ENCODE measurements at regions not wholly inside any gene's neighbourhood (a gene's known extent, or its start where the extent isn't known, plus 50 kb on each side); places are given as distances from the start of the nearest gene placed in this dataset.

- no peak for DNase-seq (ENCODE audit: low spot score)
Measured at GRCh38 chr15:39354189-39354588, 226.7 kb upstream of the THBS1 start.

GRCh38 chr15:39357480-39358268 is 223.2 kb upstream of the THBS1 start:
- no peak for DNase-seq (ENCODE audit: low spot score)

- DNase-seq (ENCODE audit: low spot score), result no peak
Measured at GRCh38 chr15:39358441-39359041, 222.3 kb upstream of the THBS1 start.

GRCh38 chr15:39359771-39360170 is 221.1 kb upstream of the THBS1 start:
- no peak for DNase-seq (ENCODE audit: low spot score)

GRCh38 chr15:39360452-39360851 is 220.4 kb upstream of the THBS1 start:
- no peak for DNase-seq (ENCODE audit: low spot score)

- no peak for DNase-seq (ENCODE audit: low spot score)
Measured at GRCh38 chr15:39361497-39361896, 219.4 kb upstream of the THBS1 start.

- DNase-seq (ENCODE audit: low spot score), result no peak
Measured at GRCh38 chr15:39362821-39363561, 217.9 kb upstream of the THBS1 start.

GRCh38 chr15:39363761-39364586 is 216.9 kb upstream of the THBS1 start:
- no peak for DNase-seq (ENCODE audit: low spot score)

- DNase-seq (ENCODE audit: low spot score), result no peak
Measured at GRCh38 chr15:39364721-39365120, 216.2 kb upstream of the THBS1 start.

GRCh38 chr15:39365161-39365560 is 215.7 kb upstream of the THBS1 start:
- DNase-seq (ENCODE audit: low spot score), result no peak

GRCh38 chr15:39365873-39366272 is 215.0 kb upstream of the THBS1 start:
- no peak for DNase-seq (ENCODE audit: low spot score)

- DNase-seq (ENCODE audit: low spot score), result no peak
Measured at GRCh38 chr15:39367596-39367995, 213.3 kb upstream of the THBS1 start.

GRCh38 chr15:39369768-39370167 is 211.1 kb upstream of the THBS1 start:
- no peak for DNase-seq (ENCODE audit: low spot score)

- no peak for DNase-seq (ENCODE audit: low spot score)
Measured at GRCh38 chr15:39376371-39376909, 204.4 kb upstream of the THBS1 start.

- DNase-seq (ENCODE audit: low spot score), result no peak
Measured at GRCh38 chr15:39381517-39381916, 199.4 kb upstream of the THBS1 start.

- no peak for DNase-seq (ENCODE audit: low spot score)
Measured at GRCh38 chr15:39388118-39388517, 192.8 kb upstream of the THBS1 start.

GRCh38 chr15:39391230-39391629 is 189.6 kb upstream of the THBS1 start:
- DNase-seq (ENCODE audit: low spot score), result no peak

GRCh38 chr15:39392469-39393047 is 188.3 kb upstream of the THBS1 start:
- DNase-seq (ENCODE audit: low spot score), result no peak

- no peak for DNase-seq (ENCODE audit: low spot score)
Measured at GRCh38 chr15:39393575-39394335, 187.1 kb upstream of the THBS1 start.

GRCh38 chr15:39394496-39394895 is 186.4 kb upstream of the THBS1 start:
- no peak for DNase-seq (ENCODE audit: low spot score)
